C4-2B (cell line): ENCODE measurements at regions not wholly inside any gene's neighbourhood (a gene's known extent, or its start where the extent isn't known, plus 50 kb on each side); places are given as distances from the start of the nearest gene placed in this dataset.
A peak's percentile ranks its signal among the peaks of the same experiment; 100 is the strongest.

ENCODE experiments used
- H3K27ac ChIP-seq: fragments of 450-650 bp; 2 replicates; pipeline ENCODE4 v1.5.1; 2017
- CTCF ChIP-seq: fragments of 450-650 bp; conservative IDR thresholded peaks from 2 replicates; pipeline ENCODE4 v1.5.1; 2017; ENCODE audit warnings: mild to moderate bottlenecking
- ZFX ChIP-seq: fragments of 450-650 bp; IDR thresholded peaks from 2 replicates; pipeline ENCODE4 v1.6.1; 2017

GRCh38 chr13:44045180-44045562 lies 165.5 kb downstream of the LACC1 start:
- no peak overlapping the region for H3K27ac ChIP-seq
- TF ChIP-seq ZFX (no peak), CTCF (no peak)

GRCh38 chr13:44046428-44046827 lies 166.7 kb downstream of the LACC1 start:
- H3K27ac ChIP-seq, result no peak overlapping the region
- TF ChIP-seq ZFX, result no peak
- no peak for TF ChIP-seq CTCF

GRCh38 chr13:44048326-44048725 lies 168.6 kb downstream of the LACC1 start:
- TF ChIP-seq CTCF, result peak; percentile 68
- no peak for TF ChIP-seq ZFX
- H3K27ac ChIP-seq, result no peak overlapping the region

GRCh38 chr13:44049081-44049945 lies 169.6 kb downstream of the LACC1 start:
- no peak overlapping the region for H3K27ac ChIP-seq
- TF ChIP-seq CTCF (no peak), ZFX (no peak)

GRCh38 chr13:44050450-44051063 lies 170.9 kb downstream of the LACC1 start:
- TF ChIP-seq CTCF (peak; percentile 82), ZFX (no peak)
- peak overlapping the region; percentile 22 for H3K27ac ChIP-seq

GRCh38 chr13:44051405-44051804 lies 171.7 kb downstream of the LACC1 start:
- peak overlapping the region; percentile 22 for H3K27ac ChIP-seq
- TF ChIP-seq CTCF, result no peak

- H3K27ac ChIP-seq, result no peak overlapping the region
- no peak for TF ChIP-seq CTCF
- TF ChIP-seq ZFX, result no peak
Observed at GRCh38 chr13:44051918-44052675, 172.4 kb downstream of the LACC1 start.
